H9 (cell line): ENCODE measurements at regions not wholly inside any gene's neighbourhood (a gene's known extent, or its start where the extent isn't known, plus 50 kb on each side); places are given as distances from the start of the nearest gene placed in this dataset.

Experiments used
- DNase-seq: peaks from one replicate; pipeline ENCODE4 v3.0.0-alpha.2; 2017
- H2AFZ ChIP-seq: one replicate; pipeline ENCODE4 v1.6.1; 2013; ENCODE audit warnings: mild to moderate bottlenecking, low read length, control low read depth, moderate library complexity
- H2AK5ac ChIP-seq: 2 replicates; pipeline ENCODE4 v1.6.1; 2013; ENCODE audit warnings: low read length, control low read depth, mixed read lengths; ENCODE audit not compliant: insufficient read length
- H2BK120ac ChIP-seq: one replicate; pipeline ENCODE4 v1.6.1; 2013; ENCODE audit warnings: low read depth, mild to moderate bottlenecking, low read length, control low read depth, inconsistent platforms; ENCODE audit not compliant: poor library complexity, severe bottlenecking
- H2BK12ac ChIP-seq: 2 replicates; pipeline ENCODE4 v1.6.1; 2013; ENCODE audit warnings: low read length, control low read depth, mixed read lengths, low read depth; ENCODE audit not compliant: insufficient read length
- H2BK15ac ChIP-seq: 2 replicates; pipeline ENCODE4 v1.6.1; 2013; ENCODE audit warnings: low read depth, low read length, control low read depth
- H2BK20ac ChIP-seq: one replicate; pipeline ENCODE4 v1.6.1; 2013; ENCODE audit warnings: low read depth, mild to moderate bottlenecking, low read length, control low read depth, inconsistent platforms; ENCODE audit not compliant: poor library complexity, severe bottlenecking
- H2BK5ac ChIP-seq: 2 replicates; pipeline ENCODE4 v1.6.1; 2013; ENCODE audit warnings: low read length, control low read depth, mixed read lengths; ENCODE audit not compliant: insufficient read length
- H3K14ac ChIP-seq: 2 replicates; pipeline ENCODE4 v1.6.1; 2013; ENCODE audit warnings: low read length, control low read depth; ENCODE audit not compliant: insufficient read depth
- H3K18ac ChIP-seq: 2 replicates; pipeline ENCODE4 v1.6.1; 2013; ENCODE audit warnings: low read depth, mild to moderate bottlenecking, mixed read lengths, low read length, control low read depth; ENCODE audit not compliant: insufficient read length
- H3K23ac ChIP-seq: 2 replicates; pipeline ENCODE4 v1.6.1; 2013; ENCODE audit warnings: low read length, control low read depth, mixed read lengths, low read depth; ENCODE audit not compliant: insufficient read length
- H3K23me2 ChIP-seq: 2 replicates; pipeline ENCODE4 v1.6.1; 2013; ENCODE audit warnings: low read depth, mild to moderate bottlenecking, mixed read lengths, low read length, control low read depth; ENCODE audit not compliant: insufficient read length, poor library complexity, severe bottlenecking
- H3K27ac ChIP-seq: 2 replicates; pipeline ENCODE4 v1.5.1; 2013; ENCODE audit warnings: low read length, control low read depth, mixed read lengths, low read depth; ENCODE audit not compliant: insufficient read length
- H3K27me3 ChIP-seq: 2 replicates; pipeline ENCODE4 v1.6.1; 2013; ENCODE audit warnings: low read length, control low read depth, inconsistent platforms; ENCODE audit not compliant: insufficient read depth
- H3K4ac ChIP-seq: 2 replicates; pipeline ENCODE4 v1.6.1; 2013; ENCODE audit warnings: low read depth, mild to moderate bottlenecking, control low read depth, inconsistent platforms, low read length, moderate library complexity
- H3K4me1 ChIP-seq: 2 replicates; pipeline ENCODE4 v1.6.1; 2013; ENCODE audit warnings: low read length, control low read depth, inconsistent platforms; ENCODE audit not compliant: insufficient read depth
- H3K4me2 ChIP-seq: 2 replicates; pipeline ENCODE4 v1.6.1; 2013; ENCODE audit warnings: low read length, control low read depth, mixed read lengths; ENCODE audit not compliant: insufficient read length, insufficient read depth
- H3K56ac ChIP-seq: 2 replicates; pipeline ENCODE4 v1.6.1; 2013; ENCODE audit warnings: low read depth, mild to moderate bottlenecking, mixed read lengths, low read length, control low read depth; ENCODE audit not compliant: insufficient read length
- H3K79me1 ChIP-seq: 2 replicates; pipeline ENCODE4 v1.6.1; 2013; ENCODE audit warnings: low read depth, mild to moderate bottlenecking, moderate library complexity, low read length, control low read depth, inconsistent platforms; ENCODE audit not compliant: insufficient read depth, poor library complexity, severe bottlenecking
- H3K79me2 ChIP-seq: 2 replicates; pipeline ENCODE4 v1.6.1; 2013; ENCODE audit warnings: low read length, control low read depth, inconsistent platforms; ENCODE audit not compliant: insufficient read depth
- H3K9ac ChIP-seq: 2 replicates; pipeline ENCODE4 v1.6.1; 2013; ENCODE audit warnings: low read length, control low read depth, mixed read lengths; ENCODE audit not compliant: insufficient read length; ENCODE audit errors: extremely low read depth
- H3K9me3 ChIP-seq: one replicate; pipeline ENCODE4 v1.6.1; 2013; ENCODE audit warnings: low read depth, low read length, inconsistent platforms; ENCODE audit not compliant: control insufficient read depth
- H3T11ph ChIP-seq: one replicate; pipeline ENCODE4 v1.6.1; 2013; ENCODE audit warnings: mild to moderate bottlenecking, low read length, control low read depth, inconsistent platforms
- H4K20me1 ChIP-seq: one replicate; pipeline ENCODE4 v1.6.1; 2013; ENCODE audit not compliant: control insufficient read depth, insufficient read length, insufficient read depth
- H4K5ac ChIP-seq: 2 replicates; pipeline ENCODE4 v1.6.1; 2013; ENCODE audit warnings: low read depth, mild to moderate bottlenecking, mixed read lengths, low read length, control low read depth; ENCODE audit not compliant: insufficient read length
- H4K8ac ChIP-seq: replicated peaks from 2 replicates; pipeline ENCODE4 v1.6.1; 2013; ENCODE audit warnings: low read length, control low read depth, mixed read lengths, low read depth; ENCODE audit not compliant: insufficient read length
- H4K91ac ChIP-seq: 2 replicates; pipeline ENCODE4 v1.6.1; 2013; ENCODE audit warnings: low read depth, mild to moderate bottlenecking, moderate library complexity, mixed read lengths, low read length, control low read depth; ENCODE audit not compliant: insufficient read length
- H3K27ac Mint-ChIP-seq, 3 experiments: 2 replicates in 2 of 3; 3 replicates in 1 of 3; pipeline ENCODE4 v1.8.0; 2020 to 2021; ENCODE audit warnings: mixed read lengths in 3 of 3, mild to moderate bottlenecking in 1 of 3, moderate library complexity in 1 of 3
- H3K27me3 Mint-ChIP-seq: 2 replicates; pipeline ENCODE4 v1.8.0; 2021; ENCODE audit warnings: low read depth, mild to moderate bottlenecking, moderate library complexity, mixed read lengths
- H3K36me3 Mint-ChIP-seq, 3 experiments: 2 replicates in 2 of 3; 3 replicates in 1 of 3; pipeline ENCODE4 v1.8.0; 2020 to 2021; ENCODE audit warnings: low read depth in 3 of 3, mixed read lengths in 3 of 3; ENCODE audit not compliant: insufficient read depth in 1 of 3
- H3K4me1 Mint-ChIP-seq, 2 experiments: 2 replicates each; pipeline ENCODE4 v1.8.0; 2020; ENCODE audit warnings: mixed read lengths in 2 of 2
- H3K4me3 Mint-ChIP-seq, 2 experiments: 2 replicates in 1 of 2; 3 replicates in 1 of 2; pipeline ENCODE4 v1.8.0; 2020 to 2021; ENCODE audit warnings: mild to moderate bottlenecking in 2 of 2, mixed read lengths in 2 of 2, moderate library complexity in 1 of 2
- H3K9me3 Mint-ChIP-seq, 2 experiments: 2 replicates in 1 of 2; 3 replicates in 1 of 2; pipeline ENCODE4 v1.8.0; 2020; ENCODE audit warnings: mild to moderate bottlenecking in 2 of 2, mixed read lengths in 2 of 2, moderate library complexity in 1 of 2
- WGBS: extraction: QIAGEN DNeasy Blood & Tissue Kit; methylation state at CpG from one replicate; pipeline ENCODE4 v1.1.7; 2013; ENCODE audit warnings: missing lambda C conversion rate, low lambda C conversion rate, mixed read lengths; ENCODE audit not compliant: insufficient read length; ENCODE audit errors: extremely low coverage; 5-methylcytosine and 5-hydroxymethylcytosine counted together
- TF ChIP-seq, protein P1 (sequence below): fragments of 200-600 bp; sonication (generic); conservative IDR thresholded peaks from 3 replicates; pipeline ENCODE4 v1.8.0; 2021; ENCODE audit warnings: antibody characterized with exemption, mild to moderate bottlenecking

DNA sequence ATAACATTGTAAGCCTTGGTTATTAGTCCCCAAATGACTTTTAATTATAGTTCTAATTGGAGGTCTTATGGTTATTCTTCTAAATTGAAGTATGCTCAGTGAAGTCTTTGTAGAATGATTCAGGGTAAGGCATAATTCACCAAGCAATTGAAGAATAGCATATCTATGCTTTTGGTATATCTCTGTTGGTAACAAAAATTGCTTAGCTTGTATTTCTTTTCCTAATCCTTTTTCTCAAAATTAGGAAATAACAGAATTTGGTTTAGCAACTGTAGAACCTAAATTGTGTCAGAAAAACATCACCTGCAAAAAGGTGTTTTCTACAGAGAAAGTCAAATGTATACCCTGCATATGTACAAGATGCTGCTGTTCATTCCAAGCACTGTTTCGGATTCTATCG is 189.2 kb upstream of the EPHA4 start:
- Histone ChIP-seq H3K56ac (no peak overlapping the region), H2AK5ac (no peak overlapping the region), H3K9me3 (no peaks in the 10 kb centered on the region), H3K79me2 (no peaks in the 10 kb centered on the region), H4K5ac (no peak overlapping the region), H3K27ac (no peak overlapping the region), H3K9ac (no peak overlapping the region), H2BK5ac (no peak overlapping the region), H3T11ph (no peak overlapping the region), H4K20me1 (no peaks in the 10 kb centered on the region), H3K18ac (no peak overlapping the region), H2BK120ac (no peak overlapping the region), H3K79me1 (no peaks in the 10 kb centered on the region), H3K4me2 (no peak overlapping the region), H2AFZ (no peak overlapping the region), H3K14ac (no peak overlapping the region), H3K4me1 (no peaks in the 10 kb centered on the region), H4K8ac (no peak overlapping the region), H3K4ac (no peak overlapping the region), H2BK15ac (no peak overlapping the region), H2BK20ac (no peak overlapping the region), H2BK12ac (no peak overlapping the region), H3K27me3 (no peaks in the 10 kb centered on the region), H4K91ac (no peak overlapping the region), H3K23me2 (no peaks in the 10 kb centered on the region), H3K23ac (no peak overlapping the region)
- WGBS = no CpG with 5 or more reads among the region's 2 CpGs
- no peak for DNase-seq
- Mint-ChIP-seq H3K27ac (no peak overlapping the region), H3K27me3 (no peaks in the 10 kb centered on the region), H3K36me3 (no peaks in the 10 kb centered on the region; a peak in 1 of 7 replicates), H3K9me3 (peaks cover 0 to 3% of the 10 kb centered on the region in 2 experiments; a peak in 1 of 5 replicates), H3K4me3 (no peak overlapping the region), H3K4me1 (no peaks in the 10 kb centered on the region)
- TF ChIP-seq, protein P1, sequence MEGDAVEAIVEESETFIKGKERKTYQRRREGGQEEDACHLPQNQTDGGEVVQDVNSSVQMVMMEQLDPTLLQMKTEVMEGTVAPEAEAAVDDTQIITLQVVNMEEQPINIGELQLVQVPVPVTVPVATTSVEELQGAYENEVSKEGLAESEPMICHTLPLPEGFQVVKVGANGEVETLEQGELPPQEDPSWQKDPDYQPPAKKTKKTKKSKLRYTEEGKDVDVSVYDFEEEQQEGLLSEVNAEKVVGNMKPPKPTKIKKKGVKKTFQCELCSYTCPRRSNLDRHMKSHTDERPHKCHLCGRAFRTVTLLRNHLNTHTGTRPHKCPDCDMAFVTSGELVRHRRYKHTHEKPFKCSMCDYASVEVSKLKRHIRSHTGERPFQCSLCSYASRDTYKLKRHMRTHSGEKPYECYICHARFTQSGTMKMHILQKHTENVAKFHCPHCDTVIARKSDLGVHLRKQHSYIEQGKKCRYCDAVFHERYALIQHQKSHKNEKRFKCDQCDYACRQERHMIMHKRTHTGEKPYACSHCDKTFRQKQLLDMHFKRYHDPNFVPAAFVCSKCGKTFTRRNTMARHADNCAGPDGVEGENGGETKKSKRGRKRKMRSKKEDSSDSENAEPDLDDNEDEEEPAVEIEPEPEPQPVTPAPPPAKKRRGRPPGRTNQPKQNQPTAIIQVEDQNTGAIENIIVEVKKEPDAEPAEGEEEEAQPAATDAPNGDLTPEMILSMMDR = no peak
